MM.1S (cell line): ENCODE measurements at regions not wholly inside any gene's neighbourhood (a gene's known extent, or its start where the extent isn't known, plus 50 kb on each side); places are given as distances from the start of the nearest gene placed in this dataset.
A peak's percentile ranks its signal among the peaks of the same experiment; 100 is the strongest.

Source experiments
- DNase-seq: peaks from one replicate; pipeline ENCODE4 v3.0.0-alpha.2; 2015
- H2AFZ ChIP-seq: fragments of 300-600 bp; sonication (generic); 2 replicates; pipeline ENCODE4 v1.6.0; 2016; ENCODE audit warnings: antibody characterized with exemption, low read length
- H3F3A ChIP-seq: fragments of 300-600 bp; sonication (generic); 2 replicates; pipeline ENCODE4 v1.6.1; 2016; ENCODE audit warnings: mild to moderate bottlenecking, antibody characterized with exemption, low read length, moderate library complexity, mixed read lengths; ENCODE audit not compliant: insufficient read depth
- H3K27ac ChIP-seq: fragments of 300-600 bp; sonication (generic); 2 replicates; pipeline ENCODE4 v1.5.1; 2016; ENCODE audit warnings: mild to moderate bottlenecking, low read length
- H3K27me3 ChIP-seq: fragments of 300-600 bp; sonication (generic); replicated peaks from 2 replicates; pipeline ENCODE4 v1.6.0; 2016; ENCODE audit warnings: low read length; ENCODE audit not compliant: insufficient read depth
- H3K36me3 ChIP-seq: fragments of 300-600 bp; sonication (generic); replicated peaks from 2 replicates; pipeline ENCODE4 v1.6.1; 2016; ENCODE audit warnings: mild to moderate bottlenecking, low read length, mixed read lengths; ENCODE audit not compliant: insufficient read depth
- H3K4me1 ChIP-seq: fragments of 300-600 bp; sonication (generic); 2 replicates; pipeline ENCODE4 v1.6.1; 2016; ENCODE audit warnings: low read length, mixed read lengths
- H3K4me2 ChIP-seq: fragments of 300-600 bp; sonication (generic); 2 replicates; pipeline ENCODE4 v1.6.0; 2016; ENCODE audit warnings: low read depth, low read length
- H3K4me3 ChIP-seq: fragments of 300-600 bp; sonication (generic); 2 replicates; pipeline ENCODE4 v1.5.1; 2016; ENCODE audit warnings: low read length, mixed read lengths
- H3K79me2 ChIP-seq: fragments of 300-600 bp; sonication (generic); 2 replicates; pipeline ENCODE4 v1.6.1; 2016; ENCODE audit warnings: mixed run types, low read length, mixed read lengths
- H3K9ac ChIP-seq: fragments of 300-600 bp; sonication (generic); 2 replicates; pipeline ENCODE4 v1.6.1; 2016; ENCODE audit warnings: low read length, mixed read lengths
- H3K9me2 ChIP-seq: fragments of 300-600 bp; sonication (generic); replicated peaks from 2 replicates; pipeline ENCODE4 v1.6.1; 2016; ENCODE audit warnings: mild to moderate bottlenecking, low read length, mixed read lengths; ENCODE audit not compliant: insufficient read depth
- H3K9me3 ChIP-seq: fragments of 300-600 bp; sonication (generic); replicated peaks from 2 replicates; pipeline ENCODE4 v1.6.1; 2016; ENCODE audit warnings: mild to moderate bottlenecking, low read length, mixed read lengths; ENCODE audit not compliant: insufficient read depth
- H4K20me1 ChIP-seq: fragments of 300-600 bp; sonication (generic); 2 replicates; pipeline ENCODE4 v1.6.1; 2016; ENCODE audit warnings: mild to moderate bottlenecking, low read length, moderate library complexity, mixed read lengths; ENCODE audit not compliant: insufficient read depth
- EZH2 ChIP-seq: fragments of 300-600 bp; sonication (generic); optimal IDR thresholded peaks from 2 replicates; pipeline ENCODE3; 2017; ENCODE audit warnings: low read depth, mild to moderate bottlenecking, antibody characterized with exemption, low read length, mixed read lengths
- EZH2phosphoT487 ChIP-seq: fragments of 300-600 bp; sonication (generic); IDR thresholded peaks from 2 replicates; pipeline ENCODE4 v1.6.1; 2018; ENCODE audit warnings: antibody characterized with exemption, low read length
- TF ChIP-seq, protein P1 (sequence below): fragments of 300-600 bp; sonication (generic); IDR thresholded peaks from 2 replicates; pipeline ENCODE4 v1.5.1; 2016; ENCODE audit warnings: antibody characterized with exemption, low read length, mixed read lengths

GRCh38 chr1:82099170-82099569 lies 298.4 kb downstream of the ADGRL2 start:
- H2AFZ ChIP-seq, result no peak overlapping the region
- no peak overlapping the region for H3K9ac ChIP-seq
- H3K4me3 ChIP-seq, result no peak overlapping the region
- DNase-seq, result no peak
- H3K27me3 ChIP-seq, result no peaks in the 10 kb centered on the region
- H3K4me1 ChIP-seq, result no peaks in the 10 kb centered on the region
- no peak overlapping the region for H3K27ac ChIP-seq
- TF ChIP-seq EZH2phosphoT487 (no peak), EZH2 (no peak)
- TF ChIP-seq, protein P1, sequence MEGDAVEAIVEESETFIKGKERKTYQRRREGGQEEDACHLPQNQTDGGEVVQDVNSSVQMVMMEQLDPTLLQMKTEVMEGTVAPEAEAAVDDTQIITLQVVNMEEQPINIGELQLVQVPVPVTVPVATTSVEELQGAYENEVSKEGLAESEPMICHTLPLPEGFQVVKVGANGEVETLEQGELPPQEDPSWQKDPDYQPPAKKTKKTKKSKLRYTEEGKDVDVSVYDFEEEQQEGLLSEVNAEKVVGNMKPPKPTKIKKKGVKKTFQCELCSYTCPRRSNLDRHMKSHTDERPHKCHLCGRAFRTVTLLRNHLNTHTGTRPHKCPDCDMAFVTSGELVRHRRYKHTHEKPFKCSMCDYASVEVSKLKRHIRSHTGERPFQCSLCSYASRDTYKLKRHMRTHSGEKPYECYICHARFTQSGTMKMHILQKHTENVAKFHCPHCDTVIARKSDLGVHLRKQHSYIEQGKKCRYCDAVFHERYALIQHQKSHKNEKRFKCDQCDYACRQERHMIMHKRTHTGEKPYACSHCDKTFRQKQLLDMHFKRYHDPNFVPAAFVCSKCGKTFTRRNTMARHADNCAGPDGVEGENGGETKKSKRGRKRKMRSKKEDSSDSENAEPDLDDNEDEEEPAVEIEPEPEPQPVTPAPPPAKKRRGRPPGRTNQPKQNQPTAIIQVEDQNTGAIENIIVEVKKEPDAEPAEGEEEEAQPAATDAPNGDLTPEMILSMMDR, result no peak
- no peaks in the 10 kb centered on the region for H3K9me3 ChIP-seq
- H4K20me1 ChIP-seq, result no peaks in the 10 kb centered on the region
- H3K79me2 ChIP-seq, result no peaks in the 10 kb centered on the region
- no peak overlapping the region for H3K4me2 ChIP-seq
- no peaks in the 10 kb centered on the region for H3K36me3 ChIP-seq
- no peaks in the 10 kb centered on the region for H3F3A ChIP-seq
- H3K9me2 ChIP-seq, result no peaks in the 10 kb centered on the region

- H3K36me3 ChIP-seq, result no peaks in the 10 kb centered on the region
- no peaks in the 10 kb centered on the region for H3K9me2 ChIP-seq
- H3K4me2 ChIP-seq, result no peak overlapping the region
- H3K79me2 ChIP-seq, result no peaks in the 10 kb centered on the region
- no peak for DNase-seq
- H3F3A ChIP-seq, result no peaks in the 10 kb centered on the region
- no peaks in the 10 kb centered on the region for H3K9me3 ChIP-seq
- H3K27me3 ChIP-seq, result no peaks in the 10 kb centered on the region
- no peaks in the 10 kb centered on the region for H4K20me1 ChIP-seq
- no peak overlapping the region for H2AFZ ChIP-seq
- H3K4me1 ChIP-seq, result no peaks in the 10 kb centered on the region
- no peak overlapping the region for H3K27ac ChIP-seq
- TF ChIP-seq EZH2phosphoT487 (no peak), EZH2 (no peak)
- TF ChIP-seq, protein P1, result no peak
- H3K4me3 ChIP-seq, result no peak overlapping the region
- no peak overlapping the region for H3K9ac ChIP-seq
Measured at GRCh38 chr1:82094136-82094535, 293.4 kb downstream of the ADGRL2 start.

- H3K9me2 ChIP-seq, result no peaks in the 10 kb centered on the region
- DNase-seq, result no peak
- no peaks in the 10 kb centered on the region for H3K4me1 ChIP-seq
- TF ChIP-seq EZH2, result no peak
- no peak for TF ChIP-seq EZH2phosphoT487
- TF ChIP-seq, protein P1, result peak; percentile 8; the same call in 1 of the 2 replicates
- no peaks in the 10 kb centered on the region for H3K79me2 ChIP-seq
- no peak overlapping the region for H3K27ac ChIP-seq
- H3K4me3 ChIP-seq, result no peak overlapping the region
- H3K9me3 ChIP-seq, result no peaks in the 10 kb centered on the region
- no peaks in the 10 kb centered on the region for H3K27me3 ChIP-seq
- no peak overlapping the region for H3K4me2 ChIP-seq
- H4K20me1 ChIP-seq, result no peaks in the 10 kb centered on the region
- H3K36me3 ChIP-seq, result no peaks in the 10 kb centered on the region
- no peak overlapping the region for H2AFZ ChIP-seq
- H3F3A ChIP-seq, result no peaks in the 10 kb centered on the region
- no peak overlapping the region for H3K9ac ChIP-seq
Measured at GRCh38 chr1:82091729-82092128, 291.0 kb downstream of the ADGRL2 start.
